Heart right ventricle (tissue), 16 donors: ENCODE measurements at regions not wholly inside any gene's neighbourhood (a gene's known extent, or its start where the extent isn't known, plus 50 kb on each side); places are given as distances from the start of the nearest gene placed in this dataset.

Experiments used
- ATAC-seq, 8 donors: fragments of 200-7000 bp; cut with Tn5 transposase; one replicate each; pipeline ENCODE4 v1.9.1; 2020; ENCODE audit warnings: mild to moderate bottlenecking in 8 of 8, moderate library complexity in 8 of 8, moderate number of reproducible peaks in 1 of 8
- DNase-seq, 2 donors: peaks; one replicate each; pipeline ENCODE4 v3.0.0-alpha.2; 2020
- H3K27ac ChIP-seq, 10 donors: fragments of 200-600 bp; sonication (generic) in 2 of 10; one replicate each; pipeline versions ENCODE4 v1.5.0 to v1.8.0; 2020 to 2022; ENCODE audit warnings: mild to moderate bottlenecking in 3 of 10
- H3K27me3 ChIP-seq, 7 donors: fragments of 200-600 bp; one replicate each; pipeline ENCODE4 v1.8.0; 2021 to 2022; ENCODE audit warnings: mild to moderate bottlenecking in 2 of 7
- H3K36me3 ChIP-seq, 9 donors: fragments of 200-600 bp; sonication (generic) in 1 of 9; one replicate each; pipeline versions ENCODE4 v1.5.0 to v1.8.0; 2020 to 2022; ENCODE audit warnings: mild to moderate bottlenecking in 2 of 9
- H3K4me1 ChIP-seq, 9 donors: fragments of 200-600 bp; sonication (generic) in 1 of 9; one replicate each; pipeline versions ENCODE4 v1.5.0 to v1.8.0; 2020 to 2022; ENCODE audit warnings: mild to moderate bottlenecking in 4 of 9
- H3K4me3 ChIP-seq, 10 donors: fragments of 200-600 bp; sonication (generic) in 2 of 10; one replicate each; pipeline versions ENCODE4 v1.5.0 to v1.8.0; 2020 to 2022; ENCODE audit warnings: mild to moderate bottlenecking in 7 of 10, moderate library complexity in 2 of 10
- H3K9me3 ChIP-seq, 11 donors: fragments of 200-600 bp in 10 of 11; sonication (generic) in 2 of 11; one replicate each; pipeline versions ENCODE4 v1.5.0 to v1.8.0; 2013 to 2022; ENCODE audit warnings: mild to moderate bottlenecking in 2 of 11, control low read depth in 1 of 11, moderate library complexity in 1 of 11
- WGBS, 2 donors: extraction: QIAGEN DNeasy Blood & Tissue Kit; methylation state at CpG; one replicate each; pipeline ENCODE4 v1.1.7; 2013; ENCODE audit warnings: inconsistent platforms in 1 of 2; 5-methylcytosine and 5-hydroxymethylcytosine counted together
- intact Hi-C, 10 donors: fragments of 100-400 bp; cut with DNase I; formaldehyde crosslinking; loops; one replicate each; pipeline versions ENCODE4 v1.11.1 to v1.14.2; 2022
- TF ChIP-seq, protein P1 (sequence below), 9 donors: fragments of 200-600 bp; sonication (generic) in 2 of 9; IDR thresholded peaks; one replicate each; pipeline versions ENCODE4 v1.5.0 to v1.8.0; 2021 to 2022; ENCODE audit warnings: antibody characterized with exemption in 9 of 9, mild to moderate bottlenecking in 5 of 9, moderate library complexity in 1 of 9
- donor health status: Arrhythmogenic right ventricular cardiomyopathy.
- donor health status: ischemic (EF 13 %, LVEDD 7.1; RV severe dilation, severe dysfunction).
- donor health status: healthy with polysubstance abuse.
- donor health status: DM: no; HTN: yes; CAD: no.
- donor health status: DM: no; HTN: no; CAD: no.
- donor health status: ischemic (EF 25% LVEDD 6.9; RV normal size, moderate dysfunction).
- donor health status: ischemic (EF 25% LVEDD 5.7; RV mildly dilated, moderate dysfunction).
- donor health status: healthy.
- donor health status: DM: yes; HTN: yes; CAD: no.
- donor health status: Ischemic cardiomyopathy.
- donor health status: ischemic (EF 35%, LVEDD 5.7; RV mildly dilated, moderate dysfunction).
- donor health status: nonischemic (EF 11% LVEDD 7.7; RV severe dilation, severe dysfunction).
- donor health status: DM: yes; HTN: yes; CAD: no.
- donor health status: PGD.
- donor health status: ischemic (EF 29% LVEDD 5.4; RV normal size, mild dysfunction).
- donor health status: nonischemic (EF 23%, LVEDD 6.1; RV moderate dilation, normal function).

- H3K27me3 ChIP-seq = peaks cover 0 to 7% (median 0%) of the 10 kb centered on the region in 7 donors
- TF ChIP-seq, protein P1, sequence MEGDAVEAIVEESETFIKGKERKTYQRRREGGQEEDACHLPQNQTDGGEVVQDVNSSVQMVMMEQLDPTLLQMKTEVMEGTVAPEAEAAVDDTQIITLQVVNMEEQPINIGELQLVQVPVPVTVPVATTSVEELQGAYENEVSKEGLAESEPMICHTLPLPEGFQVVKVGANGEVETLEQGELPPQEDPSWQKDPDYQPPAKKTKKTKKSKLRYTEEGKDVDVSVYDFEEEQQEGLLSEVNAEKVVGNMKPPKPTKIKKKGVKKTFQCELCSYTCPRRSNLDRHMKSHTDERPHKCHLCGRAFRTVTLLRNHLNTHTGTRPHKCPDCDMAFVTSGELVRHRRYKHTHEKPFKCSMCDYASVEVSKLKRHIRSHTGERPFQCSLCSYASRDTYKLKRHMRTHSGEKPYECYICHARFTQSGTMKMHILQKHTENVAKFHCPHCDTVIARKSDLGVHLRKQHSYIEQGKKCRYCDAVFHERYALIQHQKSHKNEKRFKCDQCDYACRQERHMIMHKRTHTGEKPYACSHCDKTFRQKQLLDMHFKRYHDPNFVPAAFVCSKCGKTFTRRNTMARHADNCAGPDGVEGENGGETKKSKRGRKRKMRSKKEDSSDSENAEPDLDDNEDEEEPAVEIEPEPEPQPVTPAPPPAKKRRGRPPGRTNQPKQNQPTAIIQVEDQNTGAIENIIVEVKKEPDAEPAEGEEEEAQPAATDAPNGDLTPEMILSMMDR (IDR thresholded peaks at IDR 0.05) = no peak
- DNase-seq = no peak
- H3K27ac ChIP-seq = no peak overlapping the region
- no peaks in the 10 kb centered on the region for H3K9me3 ChIP-seq
- H3K4me1 ChIP-seq = peaks cover 7 to 71% (median 24%) of the 10 kb centered on the region in 9 donors
- no peak for ATAC-seq
- intact Hi-C loops = no loop called here
- no peaks in the 10 kb centered on the region for H3K36me3 ChIP-seq
- H3K4me3 ChIP-seq = no peak overlapping the region
- 96 to 97% methylated on average over 5 of the region's 5 CpGs for WGBS, 2 donors
Observed at GRCh38 chr1:229063154-229063773, 207.6 kb upstream of the RAB4A start.

GRCh38 chr1:229064320-229065168 lies 206.4 kb upstream of the RAB4A start:
- Histone ChIP-seq H3K27me3 (peaks cover 0 to 7% (median 0%) of the 10 kb centered on the region in 7 donors), H3K4me1 (peaks cover 0 to 70% (median 12%) of the 10 kb centered on the region in 9 donors), H3K9me3 (no peaks in the 10 kb centered on the region), H3K36me3 (no peaks in the 10 kb centered on the region), H3K27ac (no peak overlapping the region), H3K4me3 (no peak overlapping the region)
- 61 to 66% methylated on average over 12 of the region's 12 CpGs for WGBS, 2 donors
- TF ChIP-seq, protein P1 (IDR thresholded peaks at IDR 0.05) = no peak
- intact Hi-C loops = loop anchor here in 1 of 10 donors (5.0 kb wide), 1 partner anchor 327 kb away; the partner anchor contains the start of gene RHOU
- ATAC-seq = no peak
- no peak for DNase-seq

GRCh38 chr1:229065613-229066012 lies 205.3 kb upstream of the RAB4A start:
- intact Hi-C loops = loop anchor here in 1 of 10 donors (5.0 kb wide), 1 partner anchor 328 kb away; the partner anchor contains the start of gene RHOU
- Histone ChIP-seq H3K36me3 (no peaks in the 10 kb centered on the region), H3K4me1 (peaks cover 0 to 72% (median 6%) of the 10 kb centered on the region in 9 donors), H3K27ac (no peak overlapping the region), H3K4me3 (no peak overlapping the region), H3K27me3 (peaks cover 0 to 7% (median 0%) of the 10 kb centered on the region in 7 donors), H3K9me3 (no peaks in the 10 kb centered on the region)
- ATAC-seq (no peak), DNase-seq (no peak)
- WGBS, 2 donors = 79 to 93% methylated on average over 3 of the region's 3 CpGs
- TF ChIP-seq, protein P1 (IDR thresholded peaks at IDR 0.05) = no peak

DNA sequence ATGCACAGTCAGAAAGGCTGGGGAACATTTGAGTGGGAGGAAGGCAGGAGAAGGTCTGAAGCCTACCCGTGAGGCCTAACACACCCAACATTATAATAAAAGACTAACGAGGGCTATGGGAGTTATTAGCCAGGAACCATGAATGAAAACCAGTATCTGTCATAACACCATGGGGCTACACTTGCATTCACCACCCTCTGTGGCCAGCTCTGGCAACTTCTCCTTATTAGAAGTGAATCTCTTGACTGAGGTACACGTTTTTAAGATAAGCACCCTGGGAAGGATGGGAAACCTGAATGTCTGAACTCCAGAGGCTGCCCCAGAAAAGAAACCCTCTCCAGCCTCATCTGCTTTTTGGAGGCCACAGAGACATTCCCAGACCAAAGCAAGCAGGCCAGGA lies 204.3 kb upstream of the RAB4A start:
- Histone ChIP-seq H3K36me3 (no peaks in the 10 kb centered on the region), H3K4me3 (no peak overlapping the region), H3K27me3 (peaks cover 0 to 7% (median 0%) of the 10 kb centered on the region in 7 donors), H3K27ac (peak overlapping the region in 1 of 10 donors; percentile 78), H3K9me3 (no peaks in the 10 kb centered on the region), H3K4me1 (peaks cover 0 to 79% (median 7%) of the 10 kb centered on the region in 9 donors)
- DNase-seq (no peak), ATAC-seq (no peak)
- intact Hi-C loops = loop anchor here in 1 of 10 donors (5.0 kb wide), 1 partner anchor 329 kb away; the partner anchor contains the start of gene RHOU
- WGBS, 2 donors = 68 to 72% methylated on average over 3 of the region's 3 CpGs
- TF ChIP-seq, protein P1 (IDR thresholded peaks at IDR 0.05) = no peak
